ENCODE measurements at regions not wholly inside any gene's neighbourhood (a gene's known extent, or its start where the extent isn't known, plus 50 kb on each side); places are given as distances from the start of the nearest gene placed in this dataset.

GRCh38 chr12:124458992-124459851 is 108.2 kb downstream of the NCOR2 start:
- TF ChIP-seq, protein P1, sequence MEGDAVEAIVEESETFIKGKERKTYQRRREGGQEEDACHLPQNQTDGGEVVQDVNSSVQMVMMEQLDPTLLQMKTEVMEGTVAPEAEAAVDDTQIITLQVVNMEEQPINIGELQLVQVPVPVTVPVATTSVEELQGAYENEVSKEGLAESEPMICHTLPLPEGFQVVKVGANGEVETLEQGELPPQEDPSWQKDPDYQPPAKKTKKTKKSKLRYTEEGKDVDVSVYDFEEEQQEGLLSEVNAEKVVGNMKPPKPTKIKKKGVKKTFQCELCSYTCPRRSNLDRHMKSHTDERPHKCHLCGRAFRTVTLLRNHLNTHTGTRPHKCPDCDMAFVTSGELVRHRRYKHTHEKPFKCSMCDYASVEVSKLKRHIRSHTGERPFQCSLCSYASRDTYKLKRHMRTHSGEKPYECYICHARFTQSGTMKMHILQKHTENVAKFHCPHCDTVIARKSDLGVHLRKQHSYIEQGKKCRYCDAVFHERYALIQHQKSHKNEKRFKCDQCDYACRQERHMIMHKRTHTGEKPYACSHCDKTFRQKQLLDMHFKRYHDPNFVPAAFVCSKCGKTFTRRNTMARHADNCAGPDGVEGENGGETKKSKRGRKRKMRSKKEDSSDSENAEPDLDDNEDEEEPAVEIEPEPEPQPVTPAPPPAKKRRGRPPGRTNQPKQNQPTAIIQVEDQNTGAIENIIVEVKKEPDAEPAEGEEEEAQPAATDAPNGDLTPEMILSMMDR (IDR thresholded peaks at IDR 0.05) = no peak
- TF ChIP-seq POLR2A (IDR thresholded peaks at IDR 0.05) = no peak
